Astrocyte (in vitro differentiated cells and primary cell): ENCODE measurements at regions not wholly inside any gene's neighbourhood (a gene's known extent, or its start where the extent isn't known, plus 50 kb on each side); places are given as distances from the start of the nearest gene placed in this dataset.

Source experiments
- DNase-seq: peaks from one replicate; pipeline ENCODE4 v3.0.0-alpha.2; 2010; ENCODE audit warnings: low read depth
- FAIRE-seq: peaks from 2 replicates; lab custom pipeline; 2011; peaks lifted over from hg19 to GRCh38; lab: Jason Lieb, UNC
- H2AFZ ChIP-seq: 2 replicates; pipeline ENCODE4 v1.6.0; 2012; ENCODE audit warnings: low read depth, low read length, inconsistent platforms
- H3K27ac ChIP-seq: 2 replicates; pipeline ENCODE4 v1.5.1; 2011; ENCODE audit warnings: low read depth, low read length, inconsistent platforms
- H3K27me3 ChIP-seq: 2 replicates; pipeline ENCODE4 v1.6.0; 2011; ENCODE audit warnings: low read length, inconsistent platforms; ENCODE audit not compliant: insufficient read depth
- H3K36me3 ChIP-seq: 2 replicates; pipeline ENCODE4 v1.5.1; 2011; ENCODE audit warnings: low read length, inconsistent platforms; ENCODE audit not compliant: insufficient read depth
- H3K4me1 ChIP-seq: 2 replicates; pipeline ENCODE4 v1.5.1; 2011; ENCODE audit warnings: low read length, inconsistent platforms; ENCODE audit not compliant: insufficient read depth
- H3K4me2 ChIP-seq: 2 replicates; pipeline ENCODE4 v1.6.0; 2012; ENCODE audit warnings: low read length, inconsistent platforms
- H3K4me3 ChIP-seq: 2 replicates; pipeline ENCODE4 v1.5.1; 2011; ENCODE audit warnings: low read depth, mild to moderate bottlenecking, low read length, inconsistent platforms; ENCODE audit not compliant: insufficient read depth
- H3K79me2 ChIP-seq: 2 replicates; pipeline ENCODE4 v1.6.0; 2012; ENCODE audit warnings: mild to moderate bottlenecking, low read length, inconsistent platforms; ENCODE audit not compliant: insufficient read depth
- H3K9ac ChIP-seq: 2 replicates; pipeline ENCODE4 v1.6.0; 2012; ENCODE audit warnings: mild to moderate bottlenecking, low read length, inconsistent platforms
- H3K9me3 ChIP-seq: 2 replicates; pipeline ENCODE4 v1.5.1; 2012; ENCODE audit warnings: low read depth, mild to moderate bottlenecking, low read length, inconsistent platforms; ENCODE audit not compliant: insufficient read depth
- H4K20me1 ChIP-seq: 2 replicates; pipeline ENCODE4 v1.6.0; 2012; ENCODE audit warnings: low read length, inconsistent platforms; ENCODE audit not compliant: insufficient read depth
- H3K27ac Mint-ChIP-seq: one replicate; pipeline ENCODE4 v1.8.0; 2021; ENCODE audit warnings: mild to moderate bottlenecking, mixed read lengths; ENCODE audit not compliant: unreplicated experiment
- H3K27me3 Mint-ChIP-seq: one replicate; pipeline ENCODE4 v1.8.0; 2021; ENCODE audit warnings: low read depth, mixed read lengths; ENCODE audit not compliant: unreplicated experiment
- H3K36me3 Mint-ChIP-seq: one replicate; pipeline ENCODE4 v1.8.0; 2021; ENCODE audit warnings: low read depth, mixed read lengths; ENCODE audit not compliant: unreplicated experiment
- H3K4me1 Mint-ChIP-seq: one replicate; pipeline ENCODE4 v1.8.0; 2021; ENCODE audit warnings: low read depth, mixed read lengths; ENCODE audit not compliant: unreplicated experiment
- H3K4me3 Mint-ChIP-seq: one replicate; pipeline ENCODE4 v1.8.0; 2021; ENCODE audit warnings: mild to moderate bottlenecking, moderate library complexity, mixed read lengths; ENCODE audit not compliant: unreplicated experiment
- H3K9me3 Mint-ChIP-seq: one replicate; pipeline ENCODE4 v1.8.0; 2021; ENCODE audit warnings: mild to moderate bottlenecking, mixed read lengths; ENCODE audit not compliant: unreplicated experiment
- EZH2 ChIP-seq: IDR thresholded peaks from 2 replicates; pipeline ENCODE4 v1.6.1; 2012; ENCODE audit warnings: mild to moderate bottlenecking, low read length, inconsistent platforms; ENCODE audit not compliant: insufficient read depth
- TF ChIP-seq, protein P1 (sequence below): IDR thresholded peaks from 2 replicates; pipeline ENCODE4 v1.5.1; 2011; ENCODE audit warnings: low read depth, mild to moderate bottlenecking, inconsistent platforms, low read length, moderate library complexity; ENCODE audit not compliant: insufficient read depth

DNA sequence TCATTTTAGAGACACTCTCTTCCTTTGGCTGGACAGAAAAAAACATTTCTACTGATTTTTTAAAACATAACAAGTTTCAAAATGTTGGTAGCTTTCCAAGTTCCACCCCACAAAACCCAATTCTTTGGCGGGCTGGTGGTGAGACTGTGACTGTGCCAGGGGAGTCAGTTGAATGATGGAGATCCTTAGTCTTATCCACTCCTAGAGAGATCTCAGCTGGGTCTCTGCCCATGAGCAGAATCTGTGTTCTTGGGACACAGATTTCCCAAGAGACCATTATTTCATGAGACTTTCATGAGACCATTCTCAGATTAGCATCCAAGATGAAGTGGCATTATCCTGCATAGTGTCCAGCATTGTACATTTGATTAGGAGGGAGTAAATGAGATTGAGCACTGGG lies 135.1 kb upstream of the NPHP3 start:
- Mint-ChIP-seq H3K27ac (no peak overlapping the region), H3K4me1 (no peaks in the 10 kb centered on the region), H3K4me3 (no peak overlapping the region), H3K9me3 (no peaks in the 10 kb centered on the region), H3K36me3 (no peaks in the 10 kb centered on the region), H3K27me3 (no peaks in the 10 kb centered on the region)
- H3K9me3 ChIP-seq, result no peaks in the 10 kb centered on the region
- no peak overlapping the region for H3K4me3 ChIP-seq
- FAIRE-seq, result no peak
- TF ChIP-seq EZH2, result no peak
- H3K27me3 ChIP-seq, result no peaks in the 10 kb centered on the region
- no peak for DNase-seq
- H3K27ac ChIP-seq, result no peak overlapping the region
- H3K4me2 ChIP-seq, result no peak overlapping the region
- no peak overlapping the region for H3K9ac ChIP-seq
- H4K20me1 ChIP-seq, result no peaks in the 10 kb centered on the region
- H3K4me1 ChIP-seq, result no peaks in the 10 kb centered on the region
- no peaks in the 10 kb centered on the region for H3K79me2 ChIP-seq
- H3K36me3 ChIP-seq, result no peaks in the 10 kb centered on the region
- H2AFZ ChIP-seq, result no peak overlapping the region

DNA sequence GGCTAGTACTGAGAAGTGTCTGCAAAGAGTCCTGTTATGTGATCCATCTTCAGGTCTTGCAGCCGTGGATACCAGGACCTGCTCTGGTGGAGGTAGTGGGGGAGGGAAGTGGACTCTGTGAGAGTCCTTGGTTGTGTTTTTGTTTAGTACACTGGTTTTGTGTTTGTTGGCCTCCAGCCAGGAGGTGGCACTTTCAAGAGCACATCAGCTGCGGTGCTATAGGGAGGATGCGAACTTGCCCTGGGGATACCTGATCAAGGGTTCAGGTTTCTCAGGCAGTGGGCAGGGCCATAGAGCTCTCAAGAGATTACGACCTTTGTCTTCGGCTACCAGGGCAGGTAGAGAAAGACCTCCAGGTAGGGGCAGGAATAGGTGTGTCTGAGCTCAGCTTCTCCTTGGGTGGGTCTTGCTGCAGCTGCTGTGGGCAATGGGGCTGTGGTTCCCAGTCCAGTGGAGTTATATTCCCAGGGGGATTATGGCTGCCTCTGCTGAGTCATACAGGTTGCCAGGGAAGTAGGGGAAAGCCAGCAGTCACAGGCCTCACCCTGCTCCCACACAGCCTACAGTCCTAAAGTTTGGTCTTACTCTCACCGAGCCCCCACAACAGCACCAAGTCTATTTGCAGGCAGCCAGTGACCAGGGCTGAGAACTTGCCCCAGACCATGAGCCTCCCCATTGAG lies 132.8 kb upstream of the NPHP3 start:
- H3K36me3 Mint-ChIP-seq, result no peaks in the 10 kb centered on the region

DNA sequence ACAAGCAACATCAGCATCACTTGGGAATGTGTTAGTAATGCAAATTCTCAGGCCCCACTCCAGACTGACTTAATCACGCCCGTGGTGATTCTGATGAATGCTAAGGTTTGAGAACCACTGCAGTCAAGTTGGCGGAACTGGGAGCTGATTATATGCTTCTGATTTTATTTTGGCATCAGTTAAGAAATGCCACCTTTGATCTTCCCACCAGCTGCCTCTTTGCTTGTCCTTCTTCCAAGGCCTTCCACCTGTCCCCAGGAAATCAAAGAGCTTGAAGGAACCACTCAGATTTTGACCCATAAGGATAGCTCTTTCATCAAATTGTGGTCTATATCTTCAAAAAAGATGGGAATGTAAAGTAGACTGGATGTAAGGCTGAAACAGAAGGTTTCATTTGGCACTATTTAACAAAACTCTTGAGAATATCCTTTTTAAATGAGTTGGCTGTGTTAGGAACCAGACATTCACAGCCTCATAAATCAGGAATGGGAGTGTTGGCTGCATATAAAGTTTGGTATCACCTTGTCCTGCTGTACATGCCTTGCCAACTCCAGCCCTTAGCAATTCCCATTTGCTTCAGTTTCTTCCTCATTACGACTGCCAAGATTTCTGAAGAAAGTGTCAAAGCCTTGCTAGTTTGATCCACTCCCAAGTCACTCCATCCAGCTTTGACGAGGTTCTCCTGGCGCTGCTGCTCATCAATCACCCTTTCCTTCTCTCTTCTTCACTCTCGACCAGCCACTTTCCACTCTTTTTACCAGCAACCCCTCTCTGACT lies 125.8 kb upstream of the NPHP3 start:
- H3K4me3 Mint-ChIP-seq, result no peak overlapping the region

More for the DNA sequence above, 132.8 kb upstream of the NPHP3 start:
- no peak overlapping the region for H3K27ac ChIP-seq
- H3K9ac ChIP-seq, result no peak overlapping the region
- no peaks in the 10 kb centered on the region for H3K9me3 ChIP-seq
- no peaks in the 10 kb centered on the region for H3K27me3 Mint-ChIP-seq
- no peak overlapping the region for H3K27ac Mint-ChIP-seq
- no peaks in the 10 kb centered on the region for H3K36me3 ChIP-seq
- H3K4me3 ChIP-seq, result no peak overlapping the region
- H3K4me2 ChIP-seq, result no peak overlapping the region
- no peaks in the 10 kb centered on the region for H3K4me1 Mint-ChIP-seq
- FAIRE-seq (no peak), DNase-seq (no peak)
- TF ChIP-seq, protein P1, sequence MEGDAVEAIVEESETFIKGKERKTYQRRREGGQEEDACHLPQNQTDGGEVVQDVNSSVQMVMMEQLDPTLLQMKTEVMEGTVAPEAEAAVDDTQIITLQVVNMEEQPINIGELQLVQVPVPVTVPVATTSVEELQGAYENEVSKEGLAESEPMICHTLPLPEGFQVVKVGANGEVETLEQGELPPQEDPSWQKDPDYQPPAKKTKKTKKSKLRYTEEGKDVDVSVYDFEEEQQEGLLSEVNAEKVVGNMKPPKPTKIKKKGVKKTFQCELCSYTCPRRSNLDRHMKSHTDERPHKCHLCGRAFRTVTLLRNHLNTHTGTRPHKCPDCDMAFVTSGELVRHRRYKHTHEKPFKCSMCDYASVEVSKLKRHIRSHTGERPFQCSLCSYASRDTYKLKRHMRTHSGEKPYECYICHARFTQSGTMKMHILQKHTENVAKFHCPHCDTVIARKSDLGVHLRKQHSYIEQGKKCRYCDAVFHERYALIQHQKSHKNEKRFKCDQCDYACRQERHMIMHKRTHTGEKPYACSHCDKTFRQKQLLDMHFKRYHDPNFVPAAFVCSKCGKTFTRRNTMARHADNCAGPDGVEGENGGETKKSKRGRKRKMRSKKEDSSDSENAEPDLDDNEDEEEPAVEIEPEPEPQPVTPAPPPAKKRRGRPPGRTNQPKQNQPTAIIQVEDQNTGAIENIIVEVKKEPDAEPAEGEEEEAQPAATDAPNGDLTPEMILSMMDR, result no peak
- TF ChIP-seq EZH2, result no peak
- H3K4me3 Mint-ChIP-seq, result no peak overlapping the region
- H3K9me3 Mint-ChIP-seq, result peaks cover 4% of the 10 kb centered on the region
- no peak overlapping the region for H2AFZ ChIP-seq
- H4K20me1 ChIP-seq, result no peaks in the 10 kb centered on the region
- no peaks in the 10 kb centered on the region for H3K4me1 ChIP-seq
- no peaks in the 10 kb centered on the region for H3K27me3 ChIP-seq
- no peaks in the 10 kb centered on the region for H3K79me2 ChIP-seq

More for the DNA sequence above, 125.8 kb upstream of the NPHP3 start:
- TF ChIP-seq, protein P1, result no peak
- no peak for TF ChIP-seq EZH2
- peaks cover 6% of the 10 kb centered on the region for H3K9me3 Mint-ChIP-seq
- no peaks in the 10 kb centered on the region for H3K36me3 Mint-ChIP-seq
- Histone ChIP-seq H3K4me2 (no peak overlapping the region), H3K9me3 (no peaks in the 10 kb centered on the region), H3K4me1 (no peaks in the 10 kb centered on the region), H3K79me2 (no peaks in the 10 kb centered on the region), H3K4me3 (no peak overlapping the region), H3K27me3 (no peaks in the 10 kb centered on the region), H3K27ac (no peak overlapping the region), H3K9ac (no peak overlapping the region), H2AFZ (no peak overlapping the region), H3K36me3 (no peaks in the 10 kb centered on the region), H4K20me1 (no peaks in the 10 kb centered on the region)
- FAIRE-seq, result no peak
- peaks cover 7% of the 10 kb centered on the region for H3K4me1 Mint-ChIP-seq
- H3K27ac Mint-ChIP-seq, result no peak overlapping the region
- no peaks in the 10 kb centered on the region for H3K27me3 Mint-ChIP-seq
- DNase-seq, result no peak
